Stimulated activated CD8-positive, alpha-beta memory T cell treated with anti-CD3 and anti-CD28 coated beads, Interleukin-15, amount 100 ng/mL, for 4 hours (primary cell): ENCODE measurements at regions not wholly inside any gene's neighbourhood (a gene's known extent, or its start where the extent isn't known, plus 50 kb on each side); places are given as distances from the start of the nearest gene placed in this dataset.
"Not testable (repeated sequence)": the region's sequence is repeated elsewhere in the genome, so short reads cannot be mapped to it uniquely, and the experiment has no call there.

Experiments
- DNase-seq, 2 donors: peaks; one replicate each; pipeline ENCODE4 v3.0.0-alpha.2; 2020; ENCODE audit warnings: low read depth in 2 of 2

GRCh38 chr3:27661797-27662196, 60.3 kb downstream of the EOMES start:
- no peak for DNase-seq

- no peak for DNase-seq
Observed at GRCh38 chr3:27659279-27660021, 62.7 kb downstream of the EOMES start.

- DNase-seq: no peak
Observed at GRCh38 chr3:27658741-27659140, 63.4 kb downstream of the EOMES start.

- no peak for DNase-seq
Observed at GRCh38 chr3:27657871-27658270, 64.3 kb downstream of the EOMES start.

- no peak for DNase-seq
Observed at GRCh38 chr3:27657404-27657803, 64.7 kb downstream of the EOMES start.

GRCh38 chr3:27656790-27657189, 65.3 kb downstream of the EOMES start:
- DNase-seq: no peak

- DNase-seq: no peak
Observed at GRCh38 chr3:27655547-27655946, 66.6 kb downstream of the EOMES start.

- DNase-seq: no peak
Observed at GRCh38 chr3:27653803-27654558, 68.1 kb downstream of the EOMES start.

GRCh38 chr3:27649277-27649676, 72.8 kb downstream of the EOMES start:
- no peak for DNase-seq

- no peak for DNase-seq
Observed at GRCh38 chr3:27646896-27647295, 75.2 kb downstream of the EOMES start.

GRCh38 chr3:27644941-27645340, 77.2 kb downstream of the EOMES start:
- DNase-seq: no peak

GRCh38 chr3:27643355-27643754, 78.8 kb downstream of the EOMES start:
- no peak for DNase-seq

- DNase-seq: no peak
Observed at GRCh38 chr3:27642796-27643195, 79.3 kb downstream of the EOMES start.

- no peak for DNase-seq
Observed at GRCh38 chr3:27641888-27642601, 80.1 kb downstream of the EOMES start.

GRCh38 chr3:27641271-27641800, 80.8 kb downstream of the EOMES start:
- no peak for DNase-seq

GRCh38 chr3:27639271-27639670, 82.9 kb downstream of the EOMES start:
- no peak for DNase-seq

- DNase-seq: no peak
Observed at GRCh38 chr3:27638594-27638993, 83.5 kb downstream of the EOMES start.

GRCh38 chr3:27637346-27637995, 84.7 kb downstream of the EOMES start:
- no peak for DNase-seq

GRCh38 chr3:27635006-27635405, 87.1 kb downstream of the EOMES start:
- not testable (repeated sequence) for DNase-seq

GRCh38 chr3:27633224-27633545, 88.9 kb downstream of the EOMES start:
- no peak for DNase-seq

GRCh38 chr3:27632431-27633223, 89.5 kb downstream of the EOMES start:
- DNase-seq: peak; percentile 1 to 23
